ENCODE measurements at regions not wholly inside any gene's neighbourhood (a gene's known extent, or its start where the extent isn't known, plus 50 kb on each side); places are given as distances from the start of the nearest gene placed in this dataset.

DNA sequence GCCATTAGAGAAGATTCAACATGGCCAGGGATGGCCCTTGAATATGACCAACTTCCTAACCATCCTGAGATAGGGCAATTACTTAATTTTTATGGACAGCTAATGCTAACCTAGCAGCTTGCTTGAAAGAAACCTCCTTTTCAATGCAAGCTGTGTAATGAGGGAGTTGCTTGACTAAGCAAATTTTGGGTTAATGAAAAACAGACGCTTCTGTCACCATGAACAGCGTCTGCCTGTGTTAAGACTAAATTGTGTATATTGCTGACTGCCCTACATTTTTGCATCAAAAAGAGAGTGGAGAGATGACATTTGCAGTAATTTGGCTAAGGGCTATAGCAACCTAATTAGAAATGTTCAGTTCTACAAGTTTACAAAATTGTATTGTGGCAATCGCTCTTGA, 319.2 kb upstream of the LRATD1 start:
- TF ChIP-seq CTCF (IDR thresholded peaks at IDR 0.05) (no peak), EP300 (IDR thresholded peaks at IDR 0.05) (no peak), POLR2AphosphoS5 (IDR thresholded peaks at IDR 0.05) (no peak), POLR2A (IDR thresholded peaks at IDR 0.05; ENCODE audit: low read depth) (no peak)
